SK-N-SH (cell line): ENCODE measurements at regions not wholly inside any gene's neighbourhood (a gene's known extent, or its start where the extent isn't known, plus 50 kb on each side); places are given as distances from the start of the nearest gene placed in this dataset.

Experiments
- CTCF ChIA-PET: fragments of 300-600, 350-600 bp; formaldehyde crosslinking; extraction: SDS; loops from one replicate; lab custom pipeline; 2021; lab: Yijun Ruan, JAX
- POLR2A ChIA-PET: fragments of 350-600 bp; sonication (Branson Sonifier 250); formaldehyde crosslinking; extraction: SDS; loops from one replicate; lab custom pipeline; 2020; ENCODE audit warnings: antibody characterized with exemption, inconsistent platforms; lab: Yijun Ruan, JAX
- DNase-seq: peaks from one replicate; pipeline ENCODE4 v3.0.0; 2012
- H2AFZ ChIP-seq: fragments of 200-600 bp; sonication (generic); 2 replicates; pipeline ENCODE4 v1.8.1; 2016; ENCODE audit warnings: antibody characterized with exemption, mild to moderate bottlenecking, low read depth
- H3F3A ChIP-seq: fragments of 200-600 bp; sonication (generic); replicated peaks from 2 replicates; pipeline ENCODE3; 2016; ENCODE audit warnings: antibody characterized with exemption, mild to moderate bottlenecking; ENCODE audit not compliant: insufficient read depth
- H3K27ac ChIP-seq, 2 experiments: fragments of 200-500 bp in 1 of 2; fragments of 200-600 bp in 1 of 2; sonication (Bioruptor generic) in 1 of 2; sonication (generic), shearing (Covaris generic) in 1 of 2; 2 replicates each; pipeline versions ENCODE4 v1.5.1 to v1.6.1; 2014 to 2016; ENCODE audit warnings: low read depth in 2 of 2, inconsistent platforms in 1 of 2, low read length in 1 of 2, mild to moderate bottlenecking in 1 of 2, mixed read lengths in 1 of 2
- H3K27me3 ChIP-seq: fragments of 200-600 bp; sonication (generic), shearing (Covaris generic); 2 replicates; pipeline ENCODE4 v1.6.1; 2016; ENCODE audit warnings: mixed run types; ENCODE audit not compliant: insufficient read depth
- H3K36me3 ChIP-seq, 2 experiments: fragments of 200-500 bp in 1 of 2; fragments of 200-600 bp in 1 of 2; sonication (Bioruptor generic) in 1 of 2; sonication (generic) in 1 of 2; replicated peaks in 1 of 2; 2 replicates each; pipeline versions ENCODE3 to v1.5.1; 2014 to 2016; ENCODE audit warnings: low read length in 1 of 2, mild to moderate bottlenecking in 1 of 2; ENCODE audit not compliant: insufficient read depth in 2 of 2, control insufficient read depth in 1 of 2
- H3K4me1 ChIP-seq, 2 experiments: fragments of 200-500 bp in 1 of 2; fragments of 200-600 bp in 1 of 2; sonication (Bioruptor generic) in 1 of 2; sonication (generic), shearing (Covaris generic) in 1 of 2; 2 replicates each; pipeline versions ENCODE4 v1.5.1 to v1.6.1; 2014 to 2016; ENCODE audit warnings: low read depth in 1 of 2, low read length in 1 of 2, mixed run types in 1 of 2; ENCODE audit not compliant: insufficient read depth in 2 of 2, control insufficient read depth in 1 of 2
- H3K4me2 ChIP-seq: fragments of 200-600 bp; sonication (generic), shearing (Covaris generic); 2 replicates; pipeline ENCODE4 v1.6.1; 2017; ENCODE audit warnings: mixed run types
- H3K4me3 ChIP-seq, 2 experiments: fragments of 200-500 bp in 1 of 2; fragments of 200-600 bp in 1 of 2; sonication (Bioruptor generic) in 1 of 2; sonication (generic), shearing (Covaris generic) in 1 of 2; 2 replicates each; pipeline versions ENCODE4 v1.5.1 to v1.8.1; 2014 to 2016; ENCODE audit warnings: low read depth in 2 of 2, inconsistent platforms in 1 of 2, low read length in 1 of 2, mild to moderate bottlenecking in 1 of 2, mixed read lengths in 1 of 2, moderate library complexity in 1 of 2
- H3K79me2 ChIP-seq: fragments of 200-600 bp; sonication (generic); 2 replicates; pipeline ENCODE4 v1.8.1; 2017; ENCODE audit warnings: mild to moderate bottlenecking; ENCODE audit not compliant: insufficient read depth
- H3K9ac ChIP-seq: fragments of 200-600 bp; sonication (generic); 2 replicates; pipeline ENCODE4 v1.6.1; 2017; ENCODE audit warnings: mixed run types
- H3K9me2 ChIP-seq: fragments of 200-600 bp; sonication (generic); 2 replicates; pipeline ENCODE4 v1.6.1; 2017; ENCODE audit warnings: mixed run types
- H3K9me3 ChIP-seq: fragments of 200-600 bp; sonication (generic); 2 replicates; pipeline ENCODE4 v1.6.1; 2017; ENCODE audit warnings: mixed run types, mild to moderate bottlenecking, moderate library complexity
- H4K20me1 ChIP-seq: fragments of 200-600 bp; sonication (generic); 2 replicates; pipeline ENCODE4 v1.6.1; 2017; ENCODE audit warnings: mild to moderate bottlenecking, mixed run types; ENCODE audit not compliant: insufficient read depth
- CHD2 ChIP-seq: fragments of 150-350 bp; IDR thresholded peaks from 2 replicates; pipeline ENCODE4 v1.6.1; 2018; ENCODE audit warnings: low read length; ENCODE audit not compliant: partially characterized antibody
- EZH2phosphoT487 ChIP-seq: fragments of 200-600 bp; sonication (generic); IDR thresholded peaks from 2 replicates; pipeline ENCODE4 v1.6.1; 2017; ENCODE audit warnings: low read depth, mixed run types, mild to moderate bottlenecking, antibody characterized with exemption, moderate library complexity, borderline replicate concordance
- FOXJ3 ChIP-seq: sonication (generic); formaldehyde crosslinking; IDR thresholded peaks from 2 replicates; pipeline ENCODE4 v1.5.1; 2020; ENCODE audit warnings: mild to moderate bottlenecking, missing genetic modification reagents
- FOXM1 ChIP-seq: IDR thresholded peaks from 2 replicates; pipeline ENCODE4 v1.4.0; 2012; ENCODE audit warnings: low read depth, mild to moderate bottlenecking
- GATA2 ChIP-seq: sonication (generic); formaldehyde crosslinking; IDR thresholded peaks from 2 replicates; pipeline ENCODE4 v1.5.0; 2020; ENCODE audit warnings: mild to moderate bottlenecking, missing genetic modification reagents
- MXI1 ChIP-seq: IDR thresholded peaks from 2 replicates; pipeline ENCODE4 v1.6.1; 2012; ENCODE audit warnings: mild to moderate bottlenecking, low read depth, low read length, improper control_type of control experiment
- NFIC ChIP-seq: IDR thresholded peaks from 2 replicates; pipeline ENCODE4 v1.4.0; 2012; ENCODE audit warnings: borderline replicate concordance
- TAF1 ChIP-seq: IDR thresholded peaks from 2 replicates; pipeline ENCODE4 v1.6.1; 2012; ENCODE audit warnings: low read depth, mild to moderate bottlenecking, low read length, moderate library complexity, borderline replicate concordance
- TCF12 ChIP-seq: IDR thresholded peaks from 2 replicates; pipeline ENCODE4 v1.4.0; 2012
- TEAD4 ChIP-seq: IDR thresholded peaks from 2 replicates; pipeline ENCODE4 v1.4.0; 2012; ENCODE audit warnings: mild to moderate bottlenecking, borderline replicate concordance; ENCODE audit not compliant: insufficient read depth
- ZBTB33 ChIP-seq: IDR thresholded peaks from 2 replicates; pipeline ENCODE4 v1.4.0; 2012; ENCODE audit warnings: low read depth, borderline replicate concordance
- WGBS: methylation state at CpG from one replicate; pipeline ENCODE4 v1.1.6; 2017; ENCODE audit warnings: low lambda C conversion rate; 5-methylcytosine and 5-hydroxymethylcytosine counted together
- TF ChIP-seq, protein P1 (sequence below): IDR thresholded peaks from 2 replicates; pipeline ENCODE4 v1.4.0; 2012; ENCODE audit warnings: low read depth
- TF ChIP-seq, protein P2 (sequence below): fragments of 200-600 bp; sonication (generic); IDR thresholded peaks from 2 replicates; pipeline ENCODE4 v1.6.1; 2017; ENCODE audit warnings: antibody characterized with exemption, mild to moderate bottlenecking, moderate library complexity

DNA sequence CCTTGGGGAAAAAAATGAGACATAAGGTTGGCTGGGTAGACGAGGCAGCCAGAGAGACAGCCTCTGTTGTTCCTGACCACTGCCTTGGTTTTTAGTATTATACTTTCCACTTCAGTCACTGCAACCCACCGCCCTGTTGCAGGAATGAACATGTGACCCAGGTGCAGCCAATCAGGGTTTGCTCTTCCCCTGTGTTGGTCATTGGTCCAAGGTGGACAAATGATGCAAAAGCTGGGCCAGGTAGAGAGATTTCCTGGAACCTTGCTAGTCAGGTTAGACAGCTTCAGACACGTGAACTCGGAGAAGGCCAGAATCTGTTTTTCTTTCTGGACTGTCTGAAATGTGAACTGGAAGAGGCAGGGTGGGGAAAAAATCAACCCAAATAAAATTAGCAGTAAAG is 452.4 kb upstream of the RBFOX1 start:
- Histone ChIP-seq H3K27ac (no peak overlapping the region), H3K9me2 (no peaks in the 10 kb centered on the region), H3K27me3 (no peaks in the 10 kb centered on the region), H3K9me3 (no peaks in the 10 kb centered on the region), H3K4me2 (no peak overlapping the region), H2AFZ (no peak overlapping the region), H3K4me3 (no peak overlapping the region), H3K79me2 (no peaks in the 10 kb centered on the region), H4K20me1 (no peaks in the 10 kb centered on the region), H3K4me1 (no peaks in the 10 kb centered on the region), H3F3A (no peaks in the 10 kb centered on the region), H3K9ac (no peak overlapping the region), H3K36me3 (no peaks in the 10 kb centered on the region)
- POLR2A ChIA-PET = no interaction called here
- 20% methylated on average over 4 of the region's 4 CpGs for WGBS
- CTCF ChIA-PET = no interaction called here
- DNase-seq = no peak
- TF ChIP-seq FOXJ3 (CRISPR knock-in tag) = no peak

GRCh38 chr16:6864671-6865070 is 468.0 kb upstream of the RBFOX1 start:
- DNase-seq = no peak
- H3K4me1 ChIP-seq = no peaks in the 10 kb centered on the region
- no peak overlapping the region for H3K9ac ChIP-seq
- H3K36me3 ChIP-seq = no peaks in the 10 kb centered on the region
- H3K27ac ChIP-seq = no peak overlapping the region
- H3K9me2 ChIP-seq = no peaks in the 10 kb centered on the region
- H3K79me2 ChIP-seq = no peaks in the 10 kb centered on the region
- no peaks in the 10 kb centered on the region for H3K9me3 ChIP-seq
- no peak overlapping the region for H3K4me2 ChIP-seq
- no peak overlapping the region for H3K4me3 ChIP-seq
- H3K27me3 ChIP-seq = no peaks in the 10 kb centered on the region
- TF ChIP-seq TCF12 = no peak
- TF ChIP-seq GATA2 (CRISPR knock-in tag) = no peak
- no peak for TF ChIP-seq TAF1
- no peak for TF ChIP-seq ZBTB33
- TF ChIP-seq, protein P1, sequence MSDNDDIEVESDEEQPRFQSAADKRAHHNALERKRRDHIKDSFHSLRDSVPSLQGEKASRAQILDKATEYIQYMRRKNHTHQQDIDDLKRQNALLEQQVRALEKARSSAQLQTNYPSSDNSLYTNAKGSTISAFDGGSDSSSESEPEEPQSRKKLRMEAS = no peak
- TF ChIP-seq, protein P2, sequence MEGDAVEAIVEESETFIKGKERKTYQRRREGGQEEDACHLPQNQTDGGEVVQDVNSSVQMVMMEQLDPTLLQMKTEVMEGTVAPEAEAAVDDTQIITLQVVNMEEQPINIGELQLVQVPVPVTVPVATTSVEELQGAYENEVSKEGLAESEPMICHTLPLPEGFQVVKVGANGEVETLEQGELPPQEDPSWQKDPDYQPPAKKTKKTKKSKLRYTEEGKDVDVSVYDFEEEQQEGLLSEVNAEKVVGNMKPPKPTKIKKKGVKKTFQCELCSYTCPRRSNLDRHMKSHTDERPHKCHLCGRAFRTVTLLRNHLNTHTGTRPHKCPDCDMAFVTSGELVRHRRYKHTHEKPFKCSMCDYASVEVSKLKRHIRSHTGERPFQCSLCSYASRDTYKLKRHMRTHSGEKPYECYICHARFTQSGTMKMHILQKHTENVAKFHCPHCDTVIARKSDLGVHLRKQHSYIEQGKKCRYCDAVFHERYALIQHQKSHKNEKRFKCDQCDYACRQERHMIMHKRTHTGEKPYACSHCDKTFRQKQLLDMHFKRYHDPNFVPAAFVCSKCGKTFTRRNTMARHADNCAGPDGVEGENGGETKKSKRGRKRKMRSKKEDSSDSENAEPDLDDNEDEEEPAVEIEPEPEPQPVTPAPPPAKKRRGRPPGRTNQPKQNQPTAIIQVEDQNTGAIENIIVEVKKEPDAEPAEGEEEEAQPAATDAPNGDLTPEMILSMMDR = no peak
- TF ChIP-seq FOXM1 = no peak
- no peak for TF ChIP-seq NFIC
- TF ChIP-seq TEAD4 = no peak
- TF ChIP-seq CHD2 = no peak
- no peak for TF ChIP-seq MXI1
- no peak for TF ChIP-seq EZH2phosphoT487
- TF ChIP-seq, all 33 proteins: peak for 0
- CTCF ChIA-PET = no interaction called here
- Histone ChIP-seq H4K20me1 (no peaks in the 10 kb centered on the region), H2AFZ (no peak overlapping the region), H3F3A (no peaks in the 10 kb centered on the region)
- WGBS = 30% methylated on average over 5 of the region's 5 CpGs
- POLR2A ChIA-PET = no interaction called here
